ENCODE measurements at regions not wholly inside any gene's neighbourhood (a gene's known extent, or its start where the extent isn't known, plus 50 kb on each side); places are given as distances from the start of the nearest gene placed in this dataset.

- no peak overlapping the region for H3K9ac ChIP-seq (ENCODE audit: low read depth, low read length)
- no peaks in the 10 kb centered on the region for H3K36me3 ChIP-seq (ENCODE audit: insufficient read depth, low read length)
- H3K4me1 ChIP-seq (ENCODE audit: insufficient read depth, low read length): no peaks in the 10 kb centered on the region
- no peaks in the 10 kb centered on the region for H3K9me3 ChIP-seq (ENCODE audit: control insufficient read depth, insufficient read depth, low read length)
Observed at GRCh38 chr1:181359012-181359411, 124.3 kb upstream of the CACNA1E start.

- H3K36me3 ChIP-seq (ENCODE audit: insufficient read depth, low read length): no peaks in the 10 kb centered on the region
- no peaks in the 10 kb centered on the region for H3K4me1 ChIP-seq (ENCODE audit: insufficient read depth, low read length)
- H3K9me3 ChIP-seq (ENCODE audit: control insufficient read depth, insufficient read depth, low read length): no peaks in the 10 kb centered on the region
- H3K9ac ChIP-seq (ENCODE audit: low read depth, low read length): no peak overlapping the region
Observed at GRCh38 chr1:181364801-181365200, 118.5 kb upstream of the CACNA1E start.

GRCh38 chr1:181366910-181367309 is 116.4 kb upstream of the CACNA1E start:
- Histone ChIP-seq H3K36me3 (ENCODE audit: insufficient read depth, low read length) (no peaks in the 10 kb centered on the region), H3K9me3 (ENCODE audit: control insufficient read depth, insufficient read depth, low read length) (no peaks in the 10 kb centered on the region), H3K4me1 (ENCODE audit: insufficient read depth, low read length) (no peaks in the 10 kb centered on the region), H3K9ac (ENCODE audit: low read depth, low read length) (no peak overlapping the region)

GRCh38 chr1:181369416-181369815 is 113.9 kb upstream of the CACNA1E start:
- no peaks in the 10 kb centered on the region for H3K4me1 ChIP-seq (ENCODE audit: insufficient read depth, low read length)
- H3K36me3 ChIP-seq (ENCODE audit: insufficient read depth, low read length): no peaks in the 10 kb centered on the region
- H3K9me3 ChIP-seq (ENCODE audit: control insufficient read depth, insufficient read depth, low read length): no peaks in the 10 kb centered on the region
- H3K9ac ChIP-seq (ENCODE audit: low read depth, low read length): no peak overlapping the region

- H3K9ac ChIP-seq (ENCODE audit: low read depth, low read length): no peak overlapping the region
- H3K9me3 ChIP-seq (ENCODE audit: control insufficient read depth, insufficient read depth, low read length): no peaks in the 10 kb centered on the region
- no peaks in the 10 kb centered on the region for H3K36me3 ChIP-seq (ENCODE audit: insufficient read depth, low read length)
- no peaks in the 10 kb centered on the region for H3K4me1 ChIP-seq (ENCODE audit: insufficient read depth, low read length)
Observed at GRCh38 chr1:181383695-181384094, 99.6 kb upstream of the CACNA1E start.

- Histone ChIP-seq H3K36me3 (ENCODE audit: insufficient read depth, low read length) (no peaks in the 10 kb centered on the region), H3K9me3 (ENCODE audit: control insufficient read depth, insufficient read depth, low read length) (no peaks in the 10 kb centered on the region), H3K9ac (ENCODE audit: low read depth, low read length) (no peak overlapping the region), H3K4me1 (ENCODE audit: insufficient read depth, low read length) (no peaks in the 10 kb centered on the region)
Observed at GRCh38 chr1:181386340-181386739, 97.0 kb upstream of the CACNA1E start.

- no peaks in the 10 kb centered on the region for H3K36me3 ChIP-seq (ENCODE audit: insufficient read depth, low read length)
- no peaks in the 10 kb centered on the region for H3K4me1 ChIP-seq (ENCODE audit: insufficient read depth, low read length)
- H3K9ac ChIP-seq (ENCODE audit: low read depth, low read length): no peak overlapping the region
- no peaks in the 10 kb centered on the region for H3K9me3 ChIP-seq (ENCODE audit: control insufficient read depth, insufficient read depth, low read length)
Observed at GRCh38 chr1:181386951-181387350, 96.4 kb upstream of the CACNA1E start.

GRCh38 chr1:181387702-181388101 is 95.6 kb upstream of the CACNA1E start:
- no peaks in the 10 kb centered on the region for H3K36me3 ChIP-seq (ENCODE audit: insufficient read depth, low read length)
- H3K9ac ChIP-seq (ENCODE audit: low read depth, low read length): no peak overlapping the region
- H3K9me3 ChIP-seq (ENCODE audit: control insufficient read depth, insufficient read depth, low read length): no peaks in the 10 kb centered on the region
- H3K4me1 ChIP-seq (ENCODE audit: insufficient read depth, low read length): no peaks in the 10 kb centered on the region

GRCh38 chr1:181390410-181391077 is 92.8 kb upstream of the CACNA1E start:
- Histone ChIP-seq H3K9ac (ENCODE audit: low read depth, low read length) (no peak overlapping the region), H3K4me1 (ENCODE audit: insufficient read depth, low read length) (no peaks in the 10 kb centered on the region), H3K9me3 (ENCODE audit: control insufficient read depth, insufficient read depth, low read length) (no peaks in the 10 kb centered on the region), H3K36me3 (ENCODE audit: insufficient read depth, low read length) (no peaks in the 10 kb centered on the region)

- no peak overlapping the region for H3K9ac ChIP-seq (ENCODE audit: low read depth, low read length)
- no peaks in the 10 kb centered on the region for H3K36me3 ChIP-seq (ENCODE audit: insufficient read depth, low read length)
- H3K9me3 ChIP-seq (ENCODE audit: control insufficient read depth, insufficient read depth, low read length): no peaks in the 10 kb centered on the region
- H3K4me1 ChIP-seq (ENCODE audit: insufficient read depth, low read length): no peaks in the 10 kb centered on the region
Observed at GRCh38 chr1:181391301-181391900, 91.9 kb upstream of the CACNA1E start.

GRCh38 chr1:181392133-181392532 is 91.2 kb upstream of the CACNA1E start:
- H3K36me3 ChIP-seq (ENCODE audit: insufficient read depth, low read length): no peaks in the 10 kb centered on the region
- H3K9ac ChIP-seq (ENCODE audit: low read depth, low read length): no peak overlapping the region
- H3K4me1 ChIP-seq (ENCODE audit: insufficient read depth, low read length): no peaks in the 10 kb centered on the region
- no peaks in the 10 kb centered on the region for H3K9me3 ChIP-seq (ENCODE audit: control insufficient read depth, insufficient read depth, low read length)

- Histone ChIP-seq H3K9ac (ENCODE audit: low read depth, low read length) (no peak overlapping the region), H3K4me1 (ENCODE audit: insufficient read depth, low read length) (no peaks in the 10 kb centered on the region), H3K36me3 (ENCODE audit: insufficient read depth, low read length) (no peaks in the 10 kb centered on the region), H3K9me3 (ENCODE audit: control insufficient read depth, insufficient read depth, low read length) (no peaks in the 10 kb centered on the region)
Observed at GRCh38 chr1:181392613-181393220, 90.6 kb upstream of the CACNA1E start.

- Histone ChIP-seq H3K9me3 (ENCODE audit: control insufficient read depth, insufficient read depth, low read length) (no peaks in the 10 kb centered on the region), H3K9ac (ENCODE audit: low read depth, low read length) (no peak overlapping the region), H3K4me1 (ENCODE audit: insufficient read depth, low read length) (no peaks in the 10 kb centered on the region), H3K36me3 (ENCODE audit: insufficient read depth, low read length) (no peaks in the 10 kb centered on the region)
Observed at GRCh38 chr1:181394766-181395165, 88.6 kb upstream of the CACNA1E start.

- H3K9ac ChIP-seq (ENCODE audit: low read depth, low read length): no peak overlapping the region
- no peaks in the 10 kb centered on the region for H3K9me3 ChIP-seq (ENCODE audit: control insufficient read depth, insufficient read depth, low read length)
- no peaks in the 10 kb centered on the region for H3K36me3 ChIP-seq (ENCODE audit: insufficient read depth, low read length)
Observed at GRCh38 chr1:181396171-181396670, 87.1 kb upstream of the CACNA1E start.

GRCh38 chr1:181396811-181397210 is 86.5 kb upstream of the CACNA1E start:
- H3K36me3 ChIP-seq (ENCODE audit: insufficient read depth, low read length): no peaks in the 10 kb centered on the region
- no peaks in the 10 kb centered on the region for H3K4me1 ChIP-seq (ENCODE audit: insufficient read depth, low read length)
- H3K9ac ChIP-seq (ENCODE audit: low read depth, low read length): no peak overlapping the region
- H3K9me3 ChIP-seq (ENCODE audit: control insufficient read depth, insufficient read depth, low read length): no peaks in the 10 kb centered on the region

More at GRCh38 chr1:181396171-181396670, 87.1 kb upstream of the CACNA1E start:
- H3K4me1 ChIP-seq (ENCODE audit: insufficient read depth, low read length): no peaks in the 10 kb centered on the region

All from ES-I3 (cell line).